Mesenchymal stem cell (in vitro differentiated cells and primary cell): ENCODE measurements at regions not wholly inside any gene's neighbourhood (a gene's known extent, or its start where the extent isn't known, plus 50 kb on each side); places are given as distances from the start of the nearest gene placed in this dataset.
"Not testable (repeated sequence)": the region's sequence is repeated elsewhere in the genome, so short reads cannot be mapped to it uniquely, and the experiment has no call there.

Experiments used
- DNase-seq: peaks from one replicate; pipeline ENCODE4 v3.0.0-alpha.2; 2013
- H2AFZ ChIP-seq: one replicate; pipeline ENCODE4 v1.6.1; 2013; ENCODE audit warnings: low read depth, mild to moderate bottlenecking, control low read depth, inconsistent platforms, low read length, moderate library complexity
- H2AK5ac ChIP-seq: 2 replicates; pipeline ENCODE4 v1.6.1; 2013; ENCODE audit warnings: low read length, moderate library complexity, mild to moderate bottlenecking, inconsistent platforms; ENCODE audit not compliant: severe bottlenecking
- H2BK120ac ChIP-seq: one replicate; pipeline ENCODE4 v1.6.1; 2013; ENCODE audit warnings: low read depth, mild to moderate bottlenecking, inconsistent platforms, low read length, moderate library complexity
- H2BK12ac ChIP-seq, 2 experiments: one replicate each; pipeline ENCODE4 v1.6.1; 2013; ENCODE audit warnings: inconsistent platforms in 2 of 2, low read length in 2 of 2, mild to moderate bottlenecking in 2 of 2, moderate library complexity in 2 of 2, control low read depth in 1 of 2
- H2BK15ac ChIP-seq: one replicate; pipeline ENCODE4 v1.6.1; 2013; ENCODE audit warnings: mild to moderate bottlenecking, low read depth, inconsistent platforms; ENCODE audit not compliant: poor library complexity, severe bottlenecking
- H2BK5ac ChIP-seq: 2 replicates; pipeline ENCODE4 v1.6.1; 2013; ENCODE audit warnings: low read depth, mild to moderate bottlenecking, low read length, control low read depth, inconsistent platforms; ENCODE audit not compliant: poor library complexity, severe bottlenecking
- H3K14ac ChIP-seq, 2 experiments: one replicate each; pipeline ENCODE4 v1.6.1; 2013; ENCODE audit warnings: inconsistent platforms in 2 of 2, low read length in 2 of 2, control low read depth in 1 of 2, mild to moderate bottlenecking in 1 of 2, moderate library complexity in 1 of 2
- H3K18ac ChIP-seq, 2 experiments: one replicate each; pipeline ENCODE4 v1.6.1; 2013; ENCODE audit warnings: inconsistent platforms in 2 of 2, low read length in 2 of 2, control low read depth in 1 of 2, low read depth in 1 of 2, mild to moderate bottlenecking in 1 of 2
- H3K23ac ChIP-seq, 2 experiments: one replicate each; pipeline ENCODE4 v1.6.1; 2013; ENCODE audit warnings: inconsistent platforms in 2 of 2, low read length in 2 of 2, mild to moderate bottlenecking in 2 of 2, moderate library complexity in 2 of 2, control low read depth in 1 of 2
- H3K27ac ChIP-seq: 2 replicates; pipeline ENCODE4 v1.5.1; 2013; ENCODE audit warnings: mild to moderate bottlenecking, moderate library complexity, low read length, control low read depth, inconsistent platforms; ENCODE audit not compliant: poor library complexity, severe bottlenecking
- H3K27me3 ChIP-seq, 2 experiments: 2 replicates each; pipeline versions ENCODE4 v1.6.1 to v1.7.0; 2013; ENCODE audit warnings: low read length in 2 of 2, mild to moderate bottlenecking in 2 of 2, moderate library complexity in 2 of 2, control low read depth in 1 of 2, inconsistent platforms in 1 of 2; ENCODE audit not compliant: control insufficient read depth in 1 of 2, insufficient read depth in 1 of 2
- H3K36me3 ChIP-seq, 2 experiments: 2 replicates each; pipeline versions ENCODE4 v1.6.1 to v1.7.0; 2013; ENCODE audit warnings: low read length in 2 of 2, control low read depth in 1 of 2, inconsistent platforms in 1 of 2, low read depth in 1 of 2, mild to moderate bottlenecking in 1 of 2; ENCODE audit not compliant: insufficient read depth in 2 of 2, control insufficient read depth in 1 of 2
- H3K4ac ChIP-seq, 2 experiments: one replicate each; pipeline ENCODE4 v1.6.1; 2013; ENCODE audit warnings: inconsistent platforms in 2 of 2, low read length in 2 of 2, mild to moderate bottlenecking in 2 of 2, moderate library complexity in 2 of 2, control low read depth in 1 of 2, low read depth in 1 of 2
- H3K4me1 ChIP-seq: 2 replicates; pipeline ENCODE4 v1.6.1; 2013; ENCODE audit warnings: low read depth, low read length, control low read depth; ENCODE audit not compliant: control insufficient read depth, insufficient read depth
- H3K4me2 ChIP-seq: 2 replicates; pipeline ENCODE4 v1.6.1; 2013; ENCODE audit warnings: low read length, mild to moderate bottlenecking, inconsistent platforms; ENCODE audit not compliant: poor library complexity, severe bottlenecking
- H3K4me3 ChIP-seq, 2 experiments: 2 replicates each; pipeline versions ENCODE4 v1.5.1 to v1.7.0; 2013; ENCODE audit warnings: low read length in 2 of 2, mild to moderate bottlenecking in 2 of 2, control low read depth in 1 of 2, low read depth in 1 of 2; ENCODE audit not compliant: insufficient read depth in 1 of 2
- H3K79me1 ChIP-seq: replicated peaks from 2 replicates; pipeline ENCODE4 v1.6.1; 2013; ENCODE audit warnings: mild to moderate bottlenecking, control low read depth, low read length, inconsistent platforms; ENCODE audit not compliant: poor library complexity, severe bottlenecking
- H3K9ac ChIP-seq: 2 replicates; pipeline ENCODE4 v1.7.0; 2013; ENCODE audit warnings: mild to moderate bottlenecking, low read length, moderate library complexity
- H3K9me3 ChIP-seq: 2 replicates; pipeline ENCODE4 v1.7.0; 2013; ENCODE audit warnings: mild to moderate bottlenecking, low read length; ENCODE audit not compliant: control insufficient read depth
- H4K8ac ChIP-seq: one replicate; pipeline ENCODE4 v1.6.1; 2013; ENCODE audit warnings: inconsistent platforms, mild to moderate bottlenecking, low read length, moderate library complexity
- H4K91ac ChIP-seq: one replicate; pipeline ENCODE4 v1.6.1; 2013; ENCODE audit warnings: mild to moderate bottlenecking, low read length, inconsistent platforms
- WGBS: methylation state at CpG from one replicate; pipeline ENCODE4 v1.1.7; 2013; ENCODE audit warnings: mixed read lengths; 5-methylcytosine and 5-hydroxymethylcytosine counted together

DNA sequence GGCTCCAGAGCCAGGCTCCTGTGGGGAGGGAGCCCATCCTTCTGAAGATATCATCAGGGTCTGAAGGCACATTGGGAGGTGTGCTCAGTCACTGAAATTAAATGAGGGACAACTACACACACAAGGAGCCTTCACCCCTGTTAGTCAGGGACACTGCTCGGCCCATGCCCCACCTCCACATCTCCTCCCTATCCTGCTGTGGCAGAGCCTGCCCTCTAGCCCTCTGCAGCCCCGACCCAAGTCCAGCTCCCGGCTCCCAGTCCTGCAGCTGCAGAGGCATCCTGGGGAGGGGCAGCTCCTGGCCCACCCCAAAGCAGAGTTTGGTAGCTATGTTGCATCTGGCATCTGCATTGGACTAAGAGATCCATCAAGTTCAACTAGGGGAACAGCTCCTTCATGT lies 136.3 kb downstream of the ZNF248 start:
- Histone ChIP-seq H3K4me3 (no peak overlapping the region), H3K4me2 (no peak overlapping the region), H3K4me1 (no peaks in the 10 kb centered on the region), H3K18ac (no peak overlapping the region), H3K4ac (no peak overlapping the region), H4K8ac (no peak overlapping the region), H2BK12ac (no peak overlapping the region), H3K9me3 (no peaks in the 10 kb centered on the region), H2AK5ac (no peak overlapping the region), H3K79me1 (no peaks in the 10 kb centered on the region), H3K9ac (no peak overlapping the region), H2AFZ (no peak overlapping the region), H3K27ac (no peak overlapping the region), H2BK15ac (no peak overlapping the region), H3K36me3 (no peaks in the 10 kb centered on the region), H3K23ac (no peak overlapping the region), H3K27me3 (no peaks in the 10 kb centered on the region), H4K91ac (no peak overlapping the region), H2BK120ac (no peak overlapping the region), H3K14ac (no peak overlapping the region), H2BK5ac (no peak overlapping the region)
- DNase-seq: no peak
- WGBS: 69% methylated on average over 3 of the region's 3 CpGs

DNA sequence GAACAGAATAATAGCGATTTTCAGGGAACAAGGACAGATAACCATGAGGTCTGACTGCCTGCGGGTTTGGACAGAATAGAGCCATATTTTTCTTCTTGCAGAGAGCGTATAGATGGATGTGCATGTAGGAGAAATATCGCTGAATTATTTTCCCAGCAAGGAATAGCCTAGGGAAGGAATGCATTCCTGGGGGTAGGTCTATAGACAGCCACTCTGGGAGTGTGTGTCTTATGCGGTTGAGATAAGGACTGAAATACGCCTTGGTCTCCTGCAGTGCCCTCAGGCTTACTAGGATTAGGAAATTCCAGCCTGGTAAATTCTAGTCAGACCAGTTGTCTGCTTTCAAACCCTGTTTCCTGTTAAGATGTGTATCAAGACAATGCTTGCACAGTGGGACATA lies 139.3 kb downstream of the ZNF248 start:
- not testable (repeated sequence) for H2BK15ac ChIP-seq, H2AK5ac ChIP-seq, H2AFZ ChIP-seq, H3K23ac ChIP-seq, H3K36me3 ChIP-seq, H4K8ac ChIP-seq, H2BK120ac ChIP-seq, H3K4me2 ChIP-seq, H3K27me3 ChIP-seq, H3K9me3 ChIP-seq, H4K91ac ChIP-seq, H3K14ac ChIP-seq, DNase-seq, H3K18ac ChIP-seq, H3K79me1 ChIP-seq, H3K4me1 ChIP-seq, H2BK5ac ChIP-seq, H3K9ac ChIP-seq, H3K27ac ChIP-seq, H3K4ac ChIP-seq, H2BK12ac ChIP-seq, H3K4me3 ChIP-seq
- WGBS: 76% methylated on average over 6 of the region's 6 CpGs

DNA sequence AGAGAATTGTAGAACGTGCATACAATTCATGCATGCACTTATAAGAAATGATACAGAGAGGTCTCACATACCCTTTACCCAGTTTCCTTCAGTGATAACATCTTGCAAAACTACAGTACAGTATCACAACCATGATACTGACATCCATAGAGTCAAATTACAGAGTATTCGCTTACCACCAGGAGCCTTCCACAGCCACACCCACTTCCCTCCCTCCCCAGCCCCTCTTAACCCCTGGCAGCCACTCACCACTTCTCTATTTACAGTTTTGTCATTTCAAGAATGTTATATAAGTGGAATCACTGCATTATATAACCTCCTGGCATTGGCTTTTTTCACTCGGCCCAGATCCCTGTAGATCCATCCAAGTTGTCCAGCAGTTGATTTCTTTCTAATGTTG lies 143.8 kb downstream of the ZNF248 start:
- H3K14ac ChIP-seq: no peak overlapping the region
- WGBS: 81% methylated on average over 2 of the region's 3 CpGs
- H3K9me3 ChIP-seq: no peaks in the 10 kb centered on the region
- no peak overlapping the region for H3K4ac ChIP-seq
- no peak overlapping the region for H4K8ac ChIP-seq
- H3K4me2 ChIP-seq: no peak overlapping the region
- H4K91ac ChIP-seq: no peak overlapping the region
- no peak overlapping the region for H2BK5ac ChIP-seq
- no peak overlapping the region for H2BK120ac ChIP-seq
- no peak overlapping the region for H2AFZ ChIP-seq
- no peak overlapping the region for H2AK5ac ChIP-seq
- H3K18ac ChIP-seq: no peak overlapping the region
- H3K79me1 ChIP-seq: no peaks in the 10 kb centered on the region
- no peak overlapping the region for H3K9ac ChIP-seq
- no peak overlapping the region for H3K4me3 ChIP-seq
- no peaks in the 10 kb centered on the region for H3K4me1 ChIP-seq
- DNase-seq: no peak
- no peak overlapping the region for H3K23ac ChIP-seq
- no peak overlapping the region for H2BK12ac ChIP-seq
- H3K36me3 ChIP-seq: no peaks in the 10 kb centered on the region
- no peaks in the 10 kb centered on the region for H3K27me3 ChIP-seq
- H2BK15ac ChIP-seq: no peak overlapping the region
- H3K27ac ChIP-seq: no peak overlapping the region

DNA sequence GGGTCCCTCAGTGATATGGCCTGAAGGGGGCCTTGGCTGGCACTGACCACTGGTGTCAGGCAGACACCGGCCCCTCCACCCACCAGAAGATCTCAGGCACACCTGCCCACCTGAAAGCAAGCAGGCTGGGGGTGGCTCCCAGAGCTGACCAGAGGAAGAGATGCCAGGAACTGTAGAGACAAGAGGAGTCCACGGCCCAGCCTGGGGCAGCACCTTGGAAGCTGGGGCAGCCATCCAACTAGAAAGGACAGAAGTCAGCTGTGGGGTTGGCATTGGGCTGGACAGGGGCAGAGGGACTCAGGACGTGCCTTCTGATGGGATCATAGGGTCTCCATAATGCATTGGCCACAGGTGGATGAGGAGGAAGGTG lies 144.3 kb downstream of the ZNF248 start:
- Histone ChIP-seq H3K4ac (no peak overlapping the region), H3K23ac (no peak overlapping the region), H2BK12ac (no peak overlapping the region), H3K27ac (no peak overlapping the region), H3K9ac (no peak overlapping the region), H2AK5ac (no peak overlapping the region), H3K4me1 (no peaks in the 10 kb centered on the region), H3K9me3 (no peaks in the 10 kb centered on the region), H2BK15ac (no peak overlapping the region), H3K36me3 (no peaks in the 10 kb centered on the region), H2AFZ (no peak overlapping the region), H3K4me2 (no peak overlapping the region), H4K91ac (no peak overlapping the region), H3K18ac (no peak overlapping the region), H3K79me1 (no peaks in the 10 kb centered on the region), H2BK120ac (no peak overlapping the region), H4K8ac (no peak overlapping the region), H3K14ac (no peak overlapping the region), H3K4me3 (no peak overlapping the region), H2BK5ac (no peak overlapping the region), H3K27me3 (no peaks in the 10 kb centered on the region)
- 37% methylated on average over 3 of the region's 3 CpGs for WGBS
- no peak for DNase-seq
